SKM-1 treated with dmso at 0.1 percent for 144 hours (cell line): ENCODE measurements at regions not wholly inside any gene's neighbourhood (a gene's known extent, or its start where the extent isn't known, plus 50 kb on each side); places are given as distances from the start of the nearest gene placed in this dataset.
"Not testable (repeated sequence)": the region's sequence is repeated elsewhere in the genome, so short reads cannot be mapped to it uniquely, and the experiment has no call there.

Experiments
- DNase-seq: peaks from one replicate; lab custom pipeline; 2025; ENCODE audit not compliant: unreplicated experiment; lab: John Stamatoyannopoulos, UW

- DNase-seq: no peak
Observed at GRCh38 chr2:190742431-190742830, 93.5 kb downstream of the NAB1 start.

- DNase-seq: no peak
Observed at GRCh38 chr2:190744041-190744440, 95.2 kb downstream of the NAB1 start.

- DNase-seq: no peak
Observed at GRCh38 chr2:190746971-190747761, 98.3 kb downstream of the NAB1 start.

- DNase-seq: no peak
Observed at GRCh38 chr2:190748966-190749365, 100.1 kb downstream of the NAB1 start.

GRCh38 chr2:190755772-190756415 lies 107.0 kb downstream of the NAB1 start:
- DNase-seq: no peak

GRCh38 chr2:190759749-190760213 lies 110.9 kb downstream of the NAB1 start:
- no peak for DNase-seq

- not testable (repeated sequence) for DNase-seq
Observed at GRCh38 chr2:190760353-190761150, 111.7 kb downstream of the NAB1 start.

GRCh38 chr2:190761216-190761615 lies 112.3 kb downstream of the NAB1 start:
- DNase-seq: not testable (repeated sequence)

GRCh38 chr2:190762566-190762965 lies 113.7 kb downstream of the NAB1 start:
- DNase-seq: no peak

GRCh38 chr2:190763100-190763499 lies 114.2 kb downstream of the NAB1 start:
- no peak for DNase-seq

- no peak for DNase-seq
Observed at GRCh38 chr2:190763901-190764514, 115.1 kb downstream of the NAB1 start.

- no peak for DNase-seq
Observed at GRCh38 chr2:190765386-190766173, 115.0 kb upstream of the GLS start.

GRCh38 chr2:190766174-190766572 lies 114.4 kb upstream of the GLS start:
- no peak for DNase-seq

- peak; percentile 52 for DNase-seq
Observed at GRCh38 chr2:190766595-190766994, 114.0 kb upstream of the GLS start.

GRCh38 chr2:190767821-190768220 lies 112.8 kb upstream of the GLS start:
- no peak for DNase-seq

- no peak for DNase-seq
Observed at GRCh38 chr2:190769258-190769657, 111.4 kb upstream of the GLS start.

- DNase-seq: peak; percentile 10
Observed at GRCh38 chr2:190771726-190772125, 108.9 kb upstream of the GLS start.

- no peak for DNase-seq
Observed at GRCh38 chr2:190780594-190780993, 100.0 kb upstream of the GLS start.

GRCh38 chr2:190781604-190782198 lies 98.9 kb upstream of the GLS start:
- DNase-seq: peak; percentile 44

GRCh38 chr2:190782264-190782663 lies 98.4 kb upstream of the GLS start:
- no peak for DNase-seq
